HCT116 (cell line): ENCODE measurements at regions not wholly inside any gene's neighbourhood (a gene's known extent, or its start where the extent isn't known, plus 50 kb on each side); places are given as distances from the start of the nearest gene placed in this dataset.

Experiments
- CEBPB ChIP-seq: IDR thresholded peaks from 2 replicates; pipeline ENCODE4 v1.6.1; 2012; ENCODE audit warnings: low read depth
- ELF1 ChIP-seq: IDR thresholded peaks from 2 replicates; pipeline ENCODE4 v1.6.1; 2012; ENCODE audit warnings: low read depth, borderline replicate concordance
- EZH2 ChIP-seq: fragments of 200-600 bp; sonication (generic); IDR thresholded peaks from 2 replicates; pipeline ENCODE4 v1.6.1; 2017; ENCODE audit warnings: antibody characterized with exemption, mixed run types
- EZH2phosphoT487 ChIP-seq: fragments of 200-600 bp; IDR thresholded peaks from 2 replicates; pipeline ENCODE4 v1.6.1; 2018; ENCODE audit warnings: antibody characterized with exemption, borderline replicate concordance
- POLR2A ChIP-seq: IDR thresholded peaks from 2 replicates; pipeline ENCODE4 v1.7.0; 2011; ENCODE audit warnings: borderline replicate concordance; ENCODE audit not compliant: insufficient read depth, insufficient read length; ENCODE audit errors: extremely low read depth
- POLR2AphosphoS5 ChIP-seq: IDR thresholded peaks from 2 replicates; pipeline ENCODE4 v1.6.1; 2011; ENCODE audit warnings: mild to moderate bottlenecking, low read depth, low read length, moderate library complexity
- RAD21 ChIP-seq: IDR thresholded peaks from 2 replicates; pipeline ENCODE4 v1.6.1; 2012; ENCODE audit warnings: low read depth, mild to moderate bottlenecking
- ZFX ChIP-seq: fragments of 450-650 bp; IDR thresholded peaks from 2 replicates; pipeline ENCODE4 v1.6.1; 2017
- TF ChIP-seq, protein P1 (sequence below), 3 experiments: fragments of 200-600 bp in 1 of 3; sonication (generic) in 1 of 3; IDR thresholded peaks in 2 of 3; conservative IDR thresholded peaks in 1 of 3; 2 replicates each; pipeline ENCODE4 v1.5.1; 2012 to 2017; ENCODE audit warnings: low read depth in 2 of 3, low read length in 2 of 3, antibody characterized with exemption in 1 of 3, borderline replicate concordance in 1 of 3, control low read depth in 1 of 3, mild to moderate bottlenecking in 1 of 3, mixed read lengths in 1 of 3, mixed run types in 1 of 3, moderate library complexity in 1 of 3; ENCODE audit not compliant: insufficient read depth in 1 of 3

GRCh38 chr16:85181739-85182129 is 69.5 kb upstream of the CIBAR2 start:
- TF ChIP-seq RAD21 = no peak
- no peak for TF ChIP-seq EZH2
- no peak for TF ChIP-seq POLR2AphosphoS5
- TF ChIP-seq POLR2A = no peak
- TF ChIP-seq, protein P1, sequence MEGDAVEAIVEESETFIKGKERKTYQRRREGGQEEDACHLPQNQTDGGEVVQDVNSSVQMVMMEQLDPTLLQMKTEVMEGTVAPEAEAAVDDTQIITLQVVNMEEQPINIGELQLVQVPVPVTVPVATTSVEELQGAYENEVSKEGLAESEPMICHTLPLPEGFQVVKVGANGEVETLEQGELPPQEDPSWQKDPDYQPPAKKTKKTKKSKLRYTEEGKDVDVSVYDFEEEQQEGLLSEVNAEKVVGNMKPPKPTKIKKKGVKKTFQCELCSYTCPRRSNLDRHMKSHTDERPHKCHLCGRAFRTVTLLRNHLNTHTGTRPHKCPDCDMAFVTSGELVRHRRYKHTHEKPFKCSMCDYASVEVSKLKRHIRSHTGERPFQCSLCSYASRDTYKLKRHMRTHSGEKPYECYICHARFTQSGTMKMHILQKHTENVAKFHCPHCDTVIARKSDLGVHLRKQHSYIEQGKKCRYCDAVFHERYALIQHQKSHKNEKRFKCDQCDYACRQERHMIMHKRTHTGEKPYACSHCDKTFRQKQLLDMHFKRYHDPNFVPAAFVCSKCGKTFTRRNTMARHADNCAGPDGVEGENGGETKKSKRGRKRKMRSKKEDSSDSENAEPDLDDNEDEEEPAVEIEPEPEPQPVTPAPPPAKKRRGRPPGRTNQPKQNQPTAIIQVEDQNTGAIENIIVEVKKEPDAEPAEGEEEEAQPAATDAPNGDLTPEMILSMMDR (IDR thresholded peaks at IDR 0.05 in 2 of 3, conservative IDR thresholded peaks at IDR 0.05 in 1 of 3; ENCODE audit: borderline replicate concordance in 1 of 3, insufficient read depth in 1 of 3, low read depth in 2 of 3, low read length in 2 of 3) = no peak
- no peak for TF ChIP-seq ELF1
- TF ChIP-seq ZFX = no peak
- no peak for TF ChIP-seq CEBPB
- TF ChIP-seq EZH2phosphoT487 = no peak
